HG02610 (cell line): ENCODE measurements at regions not wholly inside any gene's neighbourhood (a gene's known extent, or its start where the extent isn't known, plus 50 kb on each side); places are given as distances from the start of the nearest gene placed in this dataset.

ENCODE experiments used
- ATAC-seq: cut with Tn5 transposase; IDR thresholded peaks from one replicate; pipeline ENCODE4 v1.9.1; 2021; ENCODE audit warnings: mild to moderate bottlenecking, moderate library complexity; ENCODE audit not compliant: unreplicated experiment

DNA sequence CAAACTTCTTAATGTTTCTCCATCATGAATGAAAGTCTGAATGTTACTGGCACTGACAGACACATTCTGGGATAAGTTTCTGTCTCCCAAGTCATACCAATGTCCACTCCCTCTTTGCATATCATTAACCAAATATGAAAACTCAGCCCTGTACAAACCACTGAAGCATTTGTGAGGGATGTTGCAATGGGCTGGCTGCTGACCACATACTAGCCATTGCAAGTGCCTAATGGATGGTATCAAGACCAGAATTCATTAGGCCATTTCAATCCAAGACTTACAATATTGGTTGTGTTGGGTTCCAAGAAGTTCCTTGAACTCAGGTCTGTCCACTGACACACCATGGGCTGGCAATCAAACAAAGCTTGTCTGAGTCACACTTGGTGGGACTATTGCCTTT lies 73.8 kb downstream of the CBLN2 start:
- no peak for ATAC-seq

GRCh38 chr18:72468021-72468710 lies 76.0 kb downstream of the CBLN2 start:
- ATAC-seq = no peak

GRCh38 chr18:72460210-72460680 lies 83.9 kb downstream of the CBLN2 start:
- no peak for ATAC-seq

- no peak for ATAC-seq
Observed at GRCh38 chr18:72458271-72458670, 85.9 kb downstream of the CBLN2 start.

- no peak for ATAC-seq
Observed at GRCh38 chr18:72456802-72457201, 87.3 kb downstream of the CBLN2 start.

- ATAC-seq = no peak
Observed at GRCh38 chr18:72452328-72452727, 91.8 kb downstream of the CBLN2 start.

- no peak for ATAC-seq
Observed at GRCh38 chr18:72444798-72445155, 99.4 kb downstream of the CBLN2 start.

- no peak for ATAC-seq
Observed at GRCh38 chr18:72444111-72444797, 99.9 kb downstream of the CBLN2 start.

DNA sequence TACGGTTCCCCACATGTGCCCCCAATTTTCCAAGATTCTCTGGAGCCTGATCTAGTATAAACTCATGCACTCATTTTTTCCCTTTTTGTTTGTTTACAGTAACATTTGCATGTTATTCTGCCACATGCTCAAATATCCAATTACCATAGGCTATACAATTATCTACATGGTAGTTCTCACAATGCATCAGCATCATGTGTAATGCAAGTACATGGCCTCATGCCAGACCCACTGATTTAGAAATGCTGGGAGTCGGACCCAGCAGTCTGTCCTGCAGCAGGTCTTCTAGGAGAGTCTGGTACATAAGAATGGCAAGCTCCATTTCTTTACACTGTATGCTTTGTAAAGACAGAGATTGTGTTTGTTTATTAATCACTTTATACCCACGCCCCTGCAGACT lies 107.7 kb downstream of the CBLN2 start:
- no peak for ATAC-seq

- ATAC-seq = no peak
Observed at GRCh38 chr18:72433756-72434155, 110.4 kb downstream of the CBLN2 start.

GRCh38 chr18:72427721-72428120 lies 116.4 kb downstream of the CBLN2 start:
- no peak for ATAC-seq

DNA sequence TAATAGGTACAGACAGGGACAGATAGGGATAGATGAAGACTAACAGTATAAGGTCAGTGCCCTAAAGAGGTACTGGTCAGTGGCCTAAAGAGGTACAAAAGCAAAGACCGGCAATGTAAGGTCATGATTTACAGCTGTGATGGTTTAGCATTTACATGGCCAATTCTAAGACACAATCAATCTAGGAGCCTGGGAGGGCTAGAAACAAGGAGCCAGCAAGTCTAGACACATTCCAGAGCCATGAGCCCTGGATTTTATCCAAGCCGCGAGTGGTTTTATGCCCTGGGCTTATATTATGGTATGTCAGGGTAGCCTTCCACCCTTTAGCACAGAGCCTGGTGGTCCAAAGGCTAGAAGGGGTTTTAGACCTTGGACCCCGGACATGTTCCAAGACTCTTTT lies 124.2 kb downstream of the CBLN2 start:
- ATAC-seq = no peak

DNA sequence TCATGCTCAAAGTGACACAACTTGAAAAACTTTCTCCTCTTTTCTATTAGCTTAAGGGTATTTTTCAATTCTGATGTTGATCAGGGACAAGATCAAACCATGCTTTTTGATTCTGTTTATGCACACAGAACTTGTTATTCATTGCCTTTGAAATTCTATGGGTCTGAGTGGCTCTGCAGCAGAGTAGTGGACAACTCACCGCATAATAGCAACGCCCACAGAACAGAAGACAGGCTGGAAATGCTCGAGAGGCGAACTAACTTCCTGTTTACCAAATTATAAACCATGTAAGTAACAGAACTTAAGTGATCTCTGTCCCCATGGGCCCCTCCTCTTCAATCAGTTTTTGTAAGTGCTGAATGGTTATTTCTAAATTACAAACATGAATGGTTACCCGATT lies 131.2 kb downstream of the CBLN2 start:
- ATAC-seq = no peak

DNA sequence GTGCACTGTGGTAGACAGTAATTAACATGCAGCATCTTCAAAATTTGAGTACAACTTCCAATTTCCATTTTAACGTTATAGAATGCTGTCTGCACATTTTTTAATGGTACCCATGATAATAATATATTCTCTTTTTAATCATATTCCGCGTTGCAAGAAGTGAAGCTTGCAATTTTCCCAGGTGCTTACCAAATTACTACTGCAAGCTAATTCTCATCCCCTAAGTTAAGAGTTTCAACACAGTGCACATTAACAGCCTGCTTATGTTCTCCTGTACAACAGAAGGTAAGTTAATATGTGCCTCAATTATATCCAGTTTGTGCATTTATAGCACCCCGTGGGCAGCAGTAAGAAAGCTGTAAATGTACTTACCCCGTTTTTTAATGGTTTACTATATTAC lies 132.9 kb downstream of the CBLN2 start:
- no peak for ATAC-seq

- ATAC-seq = no peak
Observed at GRCh38 chr18:72410399-72410798, 133.7 kb downstream of the CBLN2 start.

DNA sequence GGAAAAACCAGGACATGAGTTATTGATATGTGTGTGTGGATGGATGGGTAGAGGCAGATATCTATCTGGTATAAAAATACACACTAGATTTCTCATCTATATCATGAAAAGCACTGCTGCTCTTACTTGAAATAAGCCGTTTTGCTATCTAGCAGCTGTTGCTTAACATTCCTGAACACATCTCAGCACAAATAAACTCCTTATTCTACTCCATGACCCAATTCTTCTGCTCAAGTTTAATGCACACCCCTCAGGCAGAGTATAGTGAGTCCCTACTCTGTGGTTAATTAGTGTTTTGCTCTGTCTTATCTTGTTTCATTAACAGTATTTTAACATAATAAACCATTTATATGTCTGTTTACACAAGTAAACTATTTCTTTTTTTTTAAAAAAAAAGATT lies 134.2 kb downstream of the CBLN2 start:
- no peak for ATAC-seq

DNA sequence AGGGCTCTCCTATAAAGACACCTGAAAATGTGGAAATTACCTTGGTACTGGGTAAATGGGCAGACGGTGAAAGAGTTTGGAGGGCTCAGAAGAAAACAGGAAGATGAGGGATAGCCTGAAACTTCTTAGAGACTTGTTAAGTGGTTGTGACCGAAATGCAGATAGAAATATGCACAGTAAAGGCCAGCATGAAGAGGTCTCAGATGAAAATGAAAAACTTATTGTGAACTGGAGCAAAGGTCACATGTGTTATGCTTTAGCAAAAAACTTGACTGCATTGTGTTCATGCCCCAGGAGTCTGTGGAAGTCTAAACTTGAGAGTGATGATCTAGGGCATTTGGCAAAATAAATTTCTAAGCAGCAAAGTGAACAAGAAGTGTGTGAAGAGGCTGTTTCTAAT lies 137.1 kb downstream of the CBLN2 start:
- no peak for ATAC-seq

- no peak for ATAC-seq
Observed at GRCh38 chr18:72391951-72392350, 152.2 kb downstream of the CBLN2 start.

GRCh38 chr18:72391427-72391826 lies 152.7 kb downstream of the CBLN2 start:
- no peak for ATAC-seq

DNA sequence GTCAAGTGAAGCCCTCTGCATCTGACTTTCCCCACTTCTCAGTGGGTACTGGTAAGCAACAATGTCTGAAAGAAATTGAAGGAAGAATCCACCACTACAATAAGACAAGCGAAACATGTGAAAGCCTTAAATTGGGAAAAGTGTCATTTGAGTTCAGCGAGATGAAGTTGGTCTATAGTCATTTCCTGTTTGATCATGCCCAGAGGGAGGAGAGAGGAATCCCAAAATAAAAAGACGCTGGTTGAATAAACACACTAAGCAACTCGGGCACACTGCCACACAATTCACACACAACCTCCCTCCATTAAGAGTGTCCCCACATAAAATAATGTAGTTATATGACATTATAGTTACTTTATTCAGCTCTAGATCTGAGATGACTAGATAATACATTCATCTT lies 166.1 kb downstream of the CBLN2 start:
- no peak for ATAC-seq

GRCh38 chr18:72376256-72376655 lies 167.9 kb downstream of the CBLN2 start:
- no peak for ATAC-seq

GRCh38 chr18:72375618-72376017 lies 168.5 kb downstream of the CBLN2 start:
- no peak for ATAC-seq

- ATAC-seq = no peak
Observed at GRCh38 chr18:72372076-72372475, 172.1 kb downstream of the CBLN2 start.
